ENCODE measurements at regions not wholly inside any gene's neighbourhood (a gene's known extent, or its start where the extent isn't known, plus 50 kb on each side); places are given as distances from the start of the nearest gene placed in this dataset.

GRCh38 chr7:130823060-130823459 lies 89.1 kb upstream of the KLF14 start:
- no peaks in the 10 kb centered on the region for H3K4me1 ChIP-seq
- H3K27me3 ChIP-seq: no peaks in the 10 kb centered on the region
- intact Hi-C loops (cut with DNase I): no loop called here
- no peak for ATAC-seq
- no peaks in the 10 kb centered on the region for H3K36me3 ChIP-seq
- no peak for DNase-seq
- H3K9me3 ChIP-seq: peaks cover 20% of the 10 kb centered on the region
- TF ChIP-seq, protein P1, sequence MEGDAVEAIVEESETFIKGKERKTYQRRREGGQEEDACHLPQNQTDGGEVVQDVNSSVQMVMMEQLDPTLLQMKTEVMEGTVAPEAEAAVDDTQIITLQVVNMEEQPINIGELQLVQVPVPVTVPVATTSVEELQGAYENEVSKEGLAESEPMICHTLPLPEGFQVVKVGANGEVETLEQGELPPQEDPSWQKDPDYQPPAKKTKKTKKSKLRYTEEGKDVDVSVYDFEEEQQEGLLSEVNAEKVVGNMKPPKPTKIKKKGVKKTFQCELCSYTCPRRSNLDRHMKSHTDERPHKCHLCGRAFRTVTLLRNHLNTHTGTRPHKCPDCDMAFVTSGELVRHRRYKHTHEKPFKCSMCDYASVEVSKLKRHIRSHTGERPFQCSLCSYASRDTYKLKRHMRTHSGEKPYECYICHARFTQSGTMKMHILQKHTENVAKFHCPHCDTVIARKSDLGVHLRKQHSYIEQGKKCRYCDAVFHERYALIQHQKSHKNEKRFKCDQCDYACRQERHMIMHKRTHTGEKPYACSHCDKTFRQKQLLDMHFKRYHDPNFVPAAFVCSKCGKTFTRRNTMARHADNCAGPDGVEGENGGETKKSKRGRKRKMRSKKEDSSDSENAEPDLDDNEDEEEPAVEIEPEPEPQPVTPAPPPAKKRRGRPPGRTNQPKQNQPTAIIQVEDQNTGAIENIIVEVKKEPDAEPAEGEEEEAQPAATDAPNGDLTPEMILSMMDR (IDR thresholded peaks at IDR 0.05): no peak
- H3K4me3 ChIP-seq: no peak overlapping the region
- H3K27ac ChIP-seq: no peak overlapping the region

- no peaks in the 10 kb centered on the region for H3K4me1 ChIP-seq
- no peak overlapping the region for H3K27ac ChIP-seq
- no peak overlapping the region for H3K4me3 ChIP-seq
- H3K27me3 ChIP-seq: no peaks in the 10 kb centered on the region
- TF ChIP-seq, protein P1 (IDR thresholded peaks at IDR 0.05): no peak
- peaks cover 20% of the 10 kb centered on the region for H3K9me3 ChIP-seq
- intact Hi-C loops (cut with DNase I): no loop called here
- ATAC-seq (no peak), DNase-seq (no peak)
- H3K36me3 ChIP-seq: no peaks in the 10 kb centered on the region
Observed at GRCh38 chr7:130825819-130826218, 91.8 kb upstream of the KLF14 start.

GRCh38 chr7:130829415-130829814 lies 95.4 kb upstream of the KLF14 start:
- Histone ChIP-seq H3K4me1 (no peaks in the 10 kb centered on the region), H3K36me3 (no peaks in the 10 kb centered on the region), H3K9me3 (peaks cover 20% of the 10 kb centered on the region), H3K27ac (no peak overlapping the region), H3K4me3 (no peak overlapping the region), H3K27me3 (no peaks in the 10 kb centered on the region)
- TF ChIP-seq, protein P1 (IDR thresholded peaks at IDR 0.05): no peak
- intact Hi-C loops (cut with DNase I): no loop called here
- no peak for DNase-seq
- ATAC-seq: peak; percentile 34

- Histone ChIP-seq H3K27me3 (no peaks in the 10 kb centered on the region), H3K27ac (no peak overlapping the region), H3K36me3 (no peaks in the 10 kb centered on the region), H3K9me3 (peaks cover 10% of the 10 kb centered on the region), H3K4me3 (no peak overlapping the region), H3K4me1 (no peaks in the 10 kb centered on the region)
- TF ChIP-seq, protein P1 (IDR thresholded peaks at IDR 0.05): no peak
- ATAC-seq: no peak
- DNase-seq: no peak
- intact Hi-C loops (cut with DNase I): no loop called here
Observed at GRCh38 chr7:130831322-130831721, 97.3 kb upstream of the KLF14 start.

DNA sequence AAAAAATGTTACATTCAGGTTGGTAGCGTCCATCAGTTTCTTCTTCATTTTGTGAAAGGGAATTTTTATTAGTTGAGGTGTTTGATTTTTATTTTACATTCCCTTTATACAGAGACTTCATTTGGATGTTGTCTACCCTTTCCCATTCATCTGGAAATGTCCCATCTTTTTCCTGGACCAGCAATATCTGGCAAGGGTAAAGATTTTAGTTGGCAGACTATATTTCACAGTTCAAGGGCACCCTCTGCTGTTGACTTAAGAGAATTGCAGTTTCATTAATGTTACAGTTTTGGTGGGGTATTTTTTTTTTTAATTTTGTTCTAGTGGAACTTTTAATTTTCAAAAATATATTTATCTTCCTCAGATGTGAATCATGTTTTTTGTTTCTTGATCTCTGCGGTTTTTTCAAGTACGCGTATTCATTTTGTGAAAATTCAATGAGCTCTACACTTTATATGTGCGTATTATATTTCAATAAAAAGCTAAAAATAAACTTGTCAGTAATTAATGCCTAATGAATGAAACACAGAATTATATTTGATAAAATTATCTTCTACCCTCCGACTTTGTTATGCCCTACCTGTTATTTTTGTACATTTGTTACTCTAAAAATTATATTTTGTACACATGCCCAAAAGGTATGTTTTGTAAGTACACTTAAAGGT lies 97.9 kb upstream of the KLF14 start:
- H3K27me3 ChIP-seq: no peaks in the 10 kb centered on the region
- DNase-seq: no peak
- TF ChIP-seq, protein P1 (IDR thresholded peaks at IDR 0.05): peak; percentile 74

GRCh38 chr7:130838738-130839137 lies 104.7 kb upstream of the KLF14 start:
- Histone ChIP-seq H3K27ac (no peak overlapping the region), H3K4me1 (no peaks in the 10 kb centered on the region), H3K36me3 (no peaks in the 10 kb centered on the region), H3K9me3 (no peaks in the 10 kb centered on the region), H3K27me3 (no peaks in the 10 kb centered on the region), H3K4me3 (no peak overlapping the region)
- intact Hi-C loops (cut with DNase I): no loop called here
- ATAC-seq (no peak), DNase-seq (no peak)
- TF ChIP-seq, protein P1 (IDR thresholded peaks at IDR 0.05): no peak

More for the DNA sequence above, 97.9 kb upstream of the KLF14 start:
- H3K36me3 ChIP-seq: no peaks in the 10 kb centered on the region
- peaks cover 5% of the 10 kb centered on the region for H3K9me3 ChIP-seq
- intact Hi-C loops (cut with DNase I): no loop called here
- H3K27ac ChIP-seq: no peak overlapping the region
- no peak overlapping the region for H3K4me3 ChIP-seq
- ATAC-seq: peak; percentile 70
- H3K4me1 ChIP-seq: no peaks in the 10 kb centered on the region
